ENCODE measurements at regions not wholly inside any gene's neighbourhood (a gene's known extent, or its start where the extent isn't known, plus 50 kb on each side); places are given as distances from the start of the nearest gene placed in this dataset.
A peak's percentile ranks its signal among the peaks of the same experiment; 100 is the strongest.

- BruUV-seq (replicated peaks): no TSS peak
- H3K9me3 Mint-ChIP-seq (ENCODE audit: low read depth, unreplicated experiment): no peaks in the 10 kb centered on the region
- peaks cover 26% of the 10 kb centered on the region for H3K4me1 Mint-ChIP-seq (ENCODE audit: low read depth, unreplicated experiment)
- CTCF ChIA-PET: no interaction called here
- no peaks in the 10 kb centered on the region for H3K27me3 Mint-ChIP-seq (ENCODE audit: unreplicated experiment)
- H3K36me3 Mint-ChIP-seq (ENCODE audit: insufficient read depth, unreplicated experiment): no peaks in the 10 kb centered on the region
- no peak overlapping the region for H3K4me3 Mint-ChIP-seq (ENCODE audit: low read depth, unreplicated experiment)
- DNase-seq: peak; percentile 17
- intact Hi-C loops (cut with micrococcal nuclease; ENCODE audit: unreplicated experiment): no loop called here
- H3K27ac Mint-ChIP-seq (ENCODE audit: unreplicated experiment): peak overlapping the region; percentile 19
- TF ChIP-seq CTCF (IDR thresholded peaks at IDR 0.05; ENCODE audit: unreplicated experiment): no peak
Observed at GRCh38 chr2:149732001-149732685, 144.6 kb upstream of the MMADHC start.

DNA sequence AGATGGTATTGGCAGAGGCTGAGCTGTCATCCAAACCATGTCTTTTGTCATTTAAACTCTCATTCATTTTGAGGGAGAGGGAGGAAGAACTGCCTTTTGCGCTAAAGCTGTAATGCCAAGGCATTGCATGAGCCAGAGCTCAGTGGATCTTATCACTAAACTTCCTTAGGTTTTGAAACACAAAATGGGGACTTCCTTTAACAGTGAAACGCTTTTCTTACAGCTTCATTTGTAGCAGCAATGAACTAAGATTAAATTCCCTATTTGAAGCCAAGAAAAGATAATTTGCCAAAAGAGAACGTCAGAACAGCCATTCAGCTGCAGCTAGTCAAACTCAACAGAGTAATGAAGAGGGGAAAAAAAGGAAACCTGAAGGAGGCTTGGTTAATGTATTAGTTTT, 143.5 kb upstream of the MMADHC start:
- CTCF ChIA-PET: no interaction called here
- BruUV-seq (replicated peaks): no TSS peak
- H3K4me3 Mint-ChIP-seq (ENCODE audit: low read depth, unreplicated experiment): no peak overlapping the region
- peaks cover 26% of the 10 kb centered on the region for H3K4me1 Mint-ChIP-seq (ENCODE audit: low read depth, unreplicated experiment)
- no peak for DNase-seq
- intact Hi-C loops (cut with micrococcal nuclease; ENCODE audit: unreplicated experiment): no loop called here
- no peak overlapping the region for H3K27ac Mint-ChIP-seq (ENCODE audit: unreplicated experiment)
- no peak for TF ChIP-seq CTCF (IDR thresholded peaks at IDR 0.05; ENCODE audit: unreplicated experiment)
- no peaks in the 10 kb centered on the region for H3K27me3 Mint-ChIP-seq (ENCODE audit: unreplicated experiment)
- H3K9me3 Mint-ChIP-seq (ENCODE audit: low read depth, unreplicated experiment): peaks cover under 1% of the 10 kb centered on the region
- no peaks in the 10 kb centered on the region for H3K36me3 Mint-ChIP-seq (ENCODE audit: insufficient read depth, unreplicated experiment)

DNA sequence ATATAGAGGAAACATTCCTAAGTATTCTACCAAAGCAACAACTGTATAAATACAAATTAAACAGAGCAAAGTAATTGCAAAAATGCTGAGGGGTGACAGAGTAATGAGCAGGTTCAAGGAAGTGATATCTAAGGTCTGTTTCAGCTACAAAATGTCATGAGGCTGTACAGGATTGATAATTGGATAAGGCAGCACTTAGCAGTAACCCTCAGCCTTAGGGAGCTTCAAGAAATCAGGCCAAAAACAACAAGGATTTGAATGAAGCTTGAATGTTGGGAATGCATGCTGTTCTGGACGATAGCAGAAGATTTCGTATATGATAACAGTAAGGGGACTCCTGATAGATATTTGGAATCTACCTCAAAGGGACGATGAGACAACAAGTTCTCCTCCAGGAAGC, 142.0 kb upstream of the MMADHC start:
- no peak overlapping the region for H3K27ac Mint-ChIP-seq (ENCODE audit: unreplicated experiment)
- no peak for DNase-seq
- intact Hi-C loops (cut with micrococcal nuclease; ENCODE audit: unreplicated experiment): no loop called here
- no peak overlapping the region for H3K4me3 Mint-ChIP-seq (ENCODE audit: low read depth, unreplicated experiment)
- no peak for TF ChIP-seq CTCF (IDR thresholded peaks at IDR 0.05; ENCODE audit: unreplicated experiment)
- no TSS peak for BruUV-seq (replicated peaks)
- H3K9me3 Mint-ChIP-seq (ENCODE audit: low read depth, unreplicated experiment): peaks cover 2% of the 10 kb centered on the region
- H3K36me3 Mint-ChIP-seq (ENCODE audit: insufficient read depth, unreplicated experiment): no peaks in the 10 kb centered on the region
- peaks cover 23% of the 10 kb centered on the region for H3K4me1 Mint-ChIP-seq (ENCODE audit: low read depth, unreplicated experiment)
- CTCF ChIA-PET: no interaction called here
- no peaks in the 10 kb centered on the region for H3K27me3 Mint-ChIP-seq (ENCODE audit: unreplicated experiment)

DNA sequence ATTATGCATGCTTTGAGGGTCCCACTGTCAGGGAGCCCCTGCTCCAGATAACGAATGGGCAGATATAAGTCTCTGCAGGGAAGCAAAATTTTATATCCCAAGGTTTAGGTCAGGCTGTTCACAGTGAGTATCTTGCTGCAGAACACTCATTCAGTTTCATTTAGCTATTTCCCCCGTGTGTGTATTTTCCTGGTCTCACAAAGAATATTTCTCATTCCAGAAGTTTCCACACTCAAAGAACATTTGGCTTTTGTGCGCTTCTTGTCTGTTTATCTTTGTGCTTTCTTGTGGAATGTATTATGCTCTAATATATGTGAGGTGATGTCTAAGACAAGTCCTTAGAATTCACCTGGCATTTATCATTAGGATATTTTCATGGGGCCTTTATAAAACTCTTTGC, 140.4 kb upstream of the MMADHC start:
- CTCF ChIA-PET: no interaction called here
- H3K36me3 Mint-ChIP-seq (ENCODE audit: insufficient read depth, unreplicated experiment): no peaks in the 10 kb centered on the region
- no peak overlapping the region for H3K27ac Mint-ChIP-seq (ENCODE audit: unreplicated experiment)
- no TSS peak for BruUV-seq (replicated peaks)
- intact Hi-C loops (cut with micrococcal nuclease; ENCODE audit: unreplicated experiment): no loop called here
- H3K9me3 Mint-ChIP-seq (ENCODE audit: low read depth, unreplicated experiment): peaks cover 5% of the 10 kb centered on the region
- DNase-seq: no peak
- peaks cover 5% of the 10 kb centered on the region for H3K27me3 Mint-ChIP-seq (ENCODE audit: unreplicated experiment)
- no peak for TF ChIP-seq CTCF (IDR thresholded peaks at IDR 0.05; ENCODE audit: unreplicated experiment)
- no peak overlapping the region for H3K4me3 Mint-ChIP-seq (ENCODE audit: low read depth, unreplicated experiment)
- H3K4me1 Mint-ChIP-seq (ENCODE audit: low read depth, unreplicated experiment): peaks cover 12% of the 10 kb centered on the region

Data from Calu3 (cell line).